B cell (primary cell): ENCODE measurements at regions not wholly inside any gene's neighbourhood (a gene's known extent, or its start where the extent isn't known, plus 50 kb on each side); places are given as distances from the start of the nearest gene placed in this dataset.

ENCODE experiments used
- EZH2 ChIP-seq: IDR thresholded peaks from 2 replicates; pipeline ENCODE4 v1.6.1; 2012; ENCODE audit warnings: borderline replicate concordance, low read depth, mild to moderate bottlenecking, moderate library complexity, low read length; ENCODE audit not compliant: insufficient read depth, poor library complexity, severe bottlenecking
- TF ChIP-seq, protein P1 (sequence below): fragments of 200-600 bp; IDR thresholded peaks from one replicate; pipeline ENCODE4 v1.8.0; 2022; ENCODE audit warnings: antibody characterized with exemption, mild to moderate bottlenecking

DNA sequence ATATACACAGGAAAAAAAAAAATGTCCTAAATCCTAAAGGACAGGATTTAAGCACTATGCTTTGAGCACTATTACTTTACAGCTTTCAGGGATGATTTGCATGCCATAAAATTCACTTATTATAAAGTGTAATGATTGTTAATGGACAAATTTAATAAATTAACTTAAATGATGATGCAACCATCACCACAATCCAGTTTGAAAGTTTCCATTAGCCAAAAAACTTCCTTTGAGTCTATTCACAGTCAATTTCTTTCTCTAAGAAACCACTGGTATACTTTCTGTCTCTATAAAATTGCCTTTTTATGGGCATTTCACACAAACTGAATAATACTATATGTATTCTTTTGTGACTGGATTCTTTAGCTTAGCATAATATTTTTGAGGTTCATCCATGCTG is 111.1 kb upstream of the RIOK3 start:
- TF ChIP-seq, protein P1, sequence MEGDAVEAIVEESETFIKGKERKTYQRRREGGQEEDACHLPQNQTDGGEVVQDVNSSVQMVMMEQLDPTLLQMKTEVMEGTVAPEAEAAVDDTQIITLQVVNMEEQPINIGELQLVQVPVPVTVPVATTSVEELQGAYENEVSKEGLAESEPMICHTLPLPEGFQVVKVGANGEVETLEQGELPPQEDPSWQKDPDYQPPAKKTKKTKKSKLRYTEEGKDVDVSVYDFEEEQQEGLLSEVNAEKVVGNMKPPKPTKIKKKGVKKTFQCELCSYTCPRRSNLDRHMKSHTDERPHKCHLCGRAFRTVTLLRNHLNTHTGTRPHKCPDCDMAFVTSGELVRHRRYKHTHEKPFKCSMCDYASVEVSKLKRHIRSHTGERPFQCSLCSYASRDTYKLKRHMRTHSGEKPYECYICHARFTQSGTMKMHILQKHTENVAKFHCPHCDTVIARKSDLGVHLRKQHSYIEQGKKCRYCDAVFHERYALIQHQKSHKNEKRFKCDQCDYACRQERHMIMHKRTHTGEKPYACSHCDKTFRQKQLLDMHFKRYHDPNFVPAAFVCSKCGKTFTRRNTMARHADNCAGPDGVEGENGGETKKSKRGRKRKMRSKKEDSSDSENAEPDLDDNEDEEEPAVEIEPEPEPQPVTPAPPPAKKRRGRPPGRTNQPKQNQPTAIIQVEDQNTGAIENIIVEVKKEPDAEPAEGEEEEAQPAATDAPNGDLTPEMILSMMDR, result no peak
- no peak for TF ChIP-seq EZH2
